ENCODE measurements at regions not wholly inside any gene's neighbourhood (a gene's known extent, or its start where the extent isn't known, plus 50 kb on each side); places are given as distances from the start of the nearest gene placed in this dataset.

- Mint-ChIP-seq H3K27me3 (ENCODE audit: low read depth) (no peaks in the 10 kb centered on the region), H3K36me3 (ENCODE audit: insufficient read depth in 1 of 3, low read depth in 3 of 3) (no peaks in the 10 kb centered on the region), H3K4me3 (no peak overlapping the region), H3K4me1 (peaks cover 0 to 2% of the 10 kb centered on the region in 2 experiments; a peak in 1 of 4 replicates), H3K27ac (no peak overlapping the region), H3K9me3 (no peaks in the 10 kb centered on the region)
- Histone ChIP-seq H3K9me3 (ENCODE audit: control insufficient read depth, low read depth, low read length) (no peaks in the 10 kb centered on the region), H2BK15ac (ENCODE audit: low read depth, low read length) (no peak overlapping the region), H3K79me1 (ENCODE audit: insufficient read depth, low read depth, low read length, poor library complexity, severe bottlenecking) (no peaks in the 10 kb centered on the region), H3K14ac (ENCODE audit: insufficient read depth, low read length) (no peak overlapping the region), H4K91ac (ENCODE audit: insufficient read length, low read depth, low read length) (no peak overlapping the region), H3K23me2 (ENCODE audit: insufficient read length, low read depth, low read length, poor library complexity, severe bottlenecking) (no peaks in the 10 kb centered on the region), H3K79me2 (ENCODE audit: insufficient read depth, low read length) (no peaks in the 10 kb centered on the region), H3K9ac (ENCODE audit: extremely low read depth, insufficient read length, low read length) (no peak overlapping the region), H2BK120ac (ENCODE audit: low read depth, low read length, poor library complexity, severe bottlenecking) (no peak overlapping the region), H3K4me2 (ENCODE audit: insufficient read depth, insufficient read length, low read length) (no peak overlapping the region), H3K27me3 (ENCODE audit: insufficient read depth, low read length) (no peaks in the 10 kb centered on the region), H3K23ac (ENCODE audit: insufficient read length, low read depth, low read length) (no peak overlapping the region), H3K18ac (ENCODE audit: insufficient read length, low read depth, low read length) (no peak overlapping the region), H3T11ph (ENCODE audit: low read length) (no peak overlapping the region), H3K4me1 (ENCODE audit: insufficient read depth, low read length) (no peaks in the 10 kb centered on the region), H4K5ac (ENCODE audit: insufficient read length, low read depth, low read length) (no peak overlapping the region), H2BK20ac (ENCODE audit: low read depth, low read length, poor library complexity, severe bottlenecking) (no peak overlapping the region), H4K8ac (replicated peaks; ENCODE audit: insufficient read length, low read depth, low read length) (no peak overlapping the region), H3K27ac (ENCODE audit: insufficient read length, low read depth, low read length) (no peak overlapping the region), H4K20me1 (ENCODE audit: control insufficient read depth, insufficient read depth, insufficient read length) (no peaks in the 10 kb centered on the region), H3K4ac (ENCODE audit: low read depth, low read length) (no peak overlapping the region), H2AK5ac (ENCODE audit: insufficient read length, low read length) (no peak overlapping the region), H2BK12ac (ENCODE audit: insufficient read length, low read depth, low read length) (no peak overlapping the region), H2AFZ (ENCODE audit: low read length) (no peak overlapping the region), H3K56ac (ENCODE audit: insufficient read length, low read depth, low read length) (no peak overlapping the region), H2BK5ac (ENCODE audit: insufficient read length, low read length) (no peak overlapping the region)
- no peak for DNase-seq
- no CpG with 5 or more reads among the region's 4 CpGs for WGBS (ENCODE audit: extremely low coverage, insufficient read length, low lambda C conversion rate)
- TF ChIP-seq, protein P1, sequence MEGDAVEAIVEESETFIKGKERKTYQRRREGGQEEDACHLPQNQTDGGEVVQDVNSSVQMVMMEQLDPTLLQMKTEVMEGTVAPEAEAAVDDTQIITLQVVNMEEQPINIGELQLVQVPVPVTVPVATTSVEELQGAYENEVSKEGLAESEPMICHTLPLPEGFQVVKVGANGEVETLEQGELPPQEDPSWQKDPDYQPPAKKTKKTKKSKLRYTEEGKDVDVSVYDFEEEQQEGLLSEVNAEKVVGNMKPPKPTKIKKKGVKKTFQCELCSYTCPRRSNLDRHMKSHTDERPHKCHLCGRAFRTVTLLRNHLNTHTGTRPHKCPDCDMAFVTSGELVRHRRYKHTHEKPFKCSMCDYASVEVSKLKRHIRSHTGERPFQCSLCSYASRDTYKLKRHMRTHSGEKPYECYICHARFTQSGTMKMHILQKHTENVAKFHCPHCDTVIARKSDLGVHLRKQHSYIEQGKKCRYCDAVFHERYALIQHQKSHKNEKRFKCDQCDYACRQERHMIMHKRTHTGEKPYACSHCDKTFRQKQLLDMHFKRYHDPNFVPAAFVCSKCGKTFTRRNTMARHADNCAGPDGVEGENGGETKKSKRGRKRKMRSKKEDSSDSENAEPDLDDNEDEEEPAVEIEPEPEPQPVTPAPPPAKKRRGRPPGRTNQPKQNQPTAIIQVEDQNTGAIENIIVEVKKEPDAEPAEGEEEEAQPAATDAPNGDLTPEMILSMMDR (conservative IDR thresholded peaks at IDR 0.05) = no peak
These were observed 316.1 kb downstream of the CDK5RAP2 start for GRCh38 chr9:120263836-120264235.

Measured in H9 (cell line).